MM.1S (cell line): ENCODE measurements at regions not wholly inside any gene's neighbourhood (a gene's known extent, or its start where the extent isn't known, plus 50 kb on each side); places are given as distances from the start of the nearest gene placed in this dataset.
"Not testable (repeated sequence)": the region's sequence is repeated elsewhere in the genome, so short reads cannot be mapped to it uniquely, and the experiment has no call there.

Experiments used
- DNase-seq: peaks from one replicate; pipeline ENCODE4 v3.0.0-alpha.2; 2015
- H2AFZ ChIP-seq: fragments of 300-600 bp; sonication (generic); 2 replicates; pipeline ENCODE4 v1.6.0; 2016; ENCODE audit warnings: antibody characterized with exemption, low read length
- H3F3A ChIP-seq: fragments of 300-600 bp; sonication (generic); 2 replicates; pipeline ENCODE4 v1.6.1; 2016; ENCODE audit warnings: mild to moderate bottlenecking, antibody characterized with exemption, low read length, moderate library complexity, mixed read lengths; ENCODE audit not compliant: insufficient read depth
- H3K27ac ChIP-seq: fragments of 300-600 bp; sonication (generic); 2 replicates; pipeline ENCODE4 v1.5.1; 2016; ENCODE audit warnings: mild to moderate bottlenecking, low read length
- H3K27me3 ChIP-seq: fragments of 300-600 bp; sonication (generic); replicated peaks from 2 replicates; pipeline ENCODE4 v1.6.0; 2016; ENCODE audit warnings: low read length; ENCODE audit not compliant: insufficient read depth
- H3K36me3 ChIP-seq: fragments of 300-600 bp; sonication (generic); replicated peaks from 2 replicates; pipeline ENCODE4 v1.6.1; 2016; ENCODE audit warnings: mild to moderate bottlenecking, low read length, mixed read lengths; ENCODE audit not compliant: insufficient read depth
- H3K4me1 ChIP-seq: fragments of 300-600 bp; sonication (generic); 2 replicates; pipeline ENCODE4 v1.6.1; 2016; ENCODE audit warnings: low read length, mixed read lengths
- H3K4me2 ChIP-seq: fragments of 300-600 bp; sonication (generic); 2 replicates; pipeline ENCODE4 v1.6.0; 2016; ENCODE audit warnings: low read depth, low read length
- H3K4me3 ChIP-seq: fragments of 300-600 bp; sonication (generic); 2 replicates; pipeline ENCODE4 v1.5.1; 2016; ENCODE audit warnings: low read length, mixed read lengths
- H3K79me2 ChIP-seq: fragments of 300-600 bp; sonication (generic); 2 replicates; pipeline ENCODE4 v1.6.1; 2016; ENCODE audit warnings: mixed run types, low read length, mixed read lengths
- H3K9ac ChIP-seq: fragments of 300-600 bp; sonication (generic); 2 replicates; pipeline ENCODE4 v1.6.1; 2016; ENCODE audit warnings: low read length, mixed read lengths
- H3K9me2 ChIP-seq: fragments of 300-600 bp; sonication (generic); replicated peaks from 2 replicates; pipeline ENCODE4 v1.6.1; 2016; ENCODE audit warnings: mild to moderate bottlenecking, low read length, mixed read lengths; ENCODE audit not compliant: insufficient read depth
- H3K9me3 ChIP-seq: fragments of 300-600 bp; sonication (generic); replicated peaks from 2 replicates; pipeline ENCODE4 v1.6.1; 2016; ENCODE audit warnings: mild to moderate bottlenecking, low read length, mixed read lengths; ENCODE audit not compliant: insufficient read depth
- H4K20me1 ChIP-seq: fragments of 300-600 bp; sonication (generic); 2 replicates; pipeline ENCODE4 v1.6.1; 2016; ENCODE audit warnings: mild to moderate bottlenecking, low read length, moderate library complexity, mixed read lengths; ENCODE audit not compliant: insufficient read depth
- EZH2 ChIP-seq: fragments of 300-600 bp; sonication (generic); optimal IDR thresholded peaks from 2 replicates; pipeline ENCODE3; 2017; ENCODE audit warnings: low read depth, mild to moderate bottlenecking, antibody characterized with exemption, low read length, mixed read lengths
- EZH2phosphoT487 ChIP-seq: fragments of 300-600 bp; sonication (generic); IDR thresholded peaks from 2 replicates; pipeline ENCODE4 v1.6.1; 2018; ENCODE audit warnings: antibody characterized with exemption, low read length
- TF ChIP-seq, protein P1 (sequence below): fragments of 300-600 bp; sonication (generic); IDR thresholded peaks from 2 replicates; pipeline ENCODE4 v1.5.1; 2016; ENCODE audit warnings: antibody characterized with exemption, low read length, mixed read lengths

- Histone ChIP-seq H3K9me2 (no peaks in the 10 kb centered on the region), H3K4me2 (no peak overlapping the region), H3K36me3 (no peaks in the 10 kb centered on the region), H2AFZ (no peak overlapping the region), H3K4me3 (no peak overlapping the region), H4K20me1 (no peaks in the 10 kb centered on the region), H3K9ac (no peak overlapping the region), H3K27me3 (no peaks in the 10 kb centered on the region), H3F3A (no peaks in the 10 kb centered on the region), H3K4me1 (no peaks in the 10 kb centered on the region), H3K27ac (no peak overlapping the region), H3K9me3 (no peaks in the 10 kb centered on the region), H3K79me2 (no peaks in the 10 kb centered on the region)
- TF ChIP-seq EZH2 (no peak), EZH2phosphoT487 (no peak)
- TF ChIP-seq, protein P1, sequence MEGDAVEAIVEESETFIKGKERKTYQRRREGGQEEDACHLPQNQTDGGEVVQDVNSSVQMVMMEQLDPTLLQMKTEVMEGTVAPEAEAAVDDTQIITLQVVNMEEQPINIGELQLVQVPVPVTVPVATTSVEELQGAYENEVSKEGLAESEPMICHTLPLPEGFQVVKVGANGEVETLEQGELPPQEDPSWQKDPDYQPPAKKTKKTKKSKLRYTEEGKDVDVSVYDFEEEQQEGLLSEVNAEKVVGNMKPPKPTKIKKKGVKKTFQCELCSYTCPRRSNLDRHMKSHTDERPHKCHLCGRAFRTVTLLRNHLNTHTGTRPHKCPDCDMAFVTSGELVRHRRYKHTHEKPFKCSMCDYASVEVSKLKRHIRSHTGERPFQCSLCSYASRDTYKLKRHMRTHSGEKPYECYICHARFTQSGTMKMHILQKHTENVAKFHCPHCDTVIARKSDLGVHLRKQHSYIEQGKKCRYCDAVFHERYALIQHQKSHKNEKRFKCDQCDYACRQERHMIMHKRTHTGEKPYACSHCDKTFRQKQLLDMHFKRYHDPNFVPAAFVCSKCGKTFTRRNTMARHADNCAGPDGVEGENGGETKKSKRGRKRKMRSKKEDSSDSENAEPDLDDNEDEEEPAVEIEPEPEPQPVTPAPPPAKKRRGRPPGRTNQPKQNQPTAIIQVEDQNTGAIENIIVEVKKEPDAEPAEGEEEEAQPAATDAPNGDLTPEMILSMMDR: no peak
- no peak for DNase-seq
Measured at GRCh38 chr7:91494450-91494849, 230.2 kb downstream of the FZD1 start.

DNA sequence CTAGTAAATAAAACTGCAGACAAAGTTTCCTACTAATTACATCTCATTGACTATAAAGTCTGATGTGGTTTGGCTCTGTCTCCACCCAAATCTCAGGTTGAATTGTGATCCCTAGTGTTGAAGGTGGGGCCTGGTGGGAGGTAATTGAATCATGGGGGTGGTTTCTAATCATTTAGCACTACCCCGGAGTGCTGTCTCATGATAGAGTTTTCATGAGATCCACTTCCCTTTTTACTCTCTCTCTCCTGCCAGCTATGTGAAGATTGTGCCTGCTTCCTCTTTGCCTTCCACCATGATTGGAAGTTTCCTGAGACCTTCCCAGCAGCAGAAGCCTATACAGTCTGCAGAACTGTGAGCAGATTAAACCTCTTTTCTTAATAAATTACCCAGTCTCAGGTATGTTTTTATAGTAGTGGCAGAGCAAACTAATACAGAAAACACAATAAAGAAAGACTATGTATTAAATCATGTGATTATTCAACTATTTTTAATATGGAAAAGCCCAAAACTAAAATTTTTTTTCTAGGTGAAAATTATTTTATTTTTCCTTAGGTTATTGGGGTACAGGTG is 232.1 kb downstream of the FZD1 start:
- H3K36me3 ChIP-seq: no peaks in the 10 kb centered on the region
- TF ChIP-seq EZH2phosphoT487 (no peak), EZH2 (no peak)
- TF ChIP-seq, protein P1: no peak
- DNase-seq: no peak
- no peaks in the 10 kb centered on the region for H3K9me2 ChIP-seq
- no peaks in the 10 kb centered on the region for H3K4me1 ChIP-seq
- H3F3A ChIP-seq: no peaks in the 10 kb centered on the region
- H3K9me3 ChIP-seq: no peaks in the 10 kb centered on the region
- no peaks in the 10 kb centered on the region for H3K27me3 ChIP-seq
- H3K9ac ChIP-seq: no peak overlapping the region
- H2AFZ ChIP-seq: no peak overlapping the region
- H3K27ac ChIP-seq: no peak overlapping the region
- no peaks in the 10 kb centered on the region for H3K79me2 ChIP-seq
- H4K20me1 ChIP-seq: no peaks in the 10 kb centered on the region
- no peak overlapping the region for H3K4me3 ChIP-seq
- H3K4me2 ChIP-seq: no peak overlapping the region

DNA sequence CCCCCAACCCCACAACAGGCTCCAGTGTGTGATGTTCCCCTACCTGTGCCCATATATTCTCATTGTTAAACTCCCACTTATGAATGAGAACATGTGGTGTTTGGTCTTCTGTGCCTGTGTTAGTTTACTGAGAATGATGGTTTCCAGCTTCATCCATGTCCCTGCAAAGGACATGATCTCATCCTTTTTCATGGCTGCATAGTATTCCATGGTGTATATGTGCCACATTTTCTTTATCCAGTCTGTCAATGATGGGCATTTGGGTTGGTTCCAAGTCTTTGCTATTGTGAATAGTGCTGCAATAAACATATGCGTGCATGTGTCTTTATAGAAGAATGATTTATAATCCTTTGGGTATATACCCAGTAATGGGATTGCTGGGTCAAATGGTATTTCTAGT is 233.0 kb downstream of the FZD1 start:
- H3K9me3 ChIP-seq, H3K9me2 ChIP-seq, H2AFZ ChIP-seq, H3K36me3 ChIP-seq, H3K27me3 ChIP-seq, H3K4me1 ChIP-seq, H3K9ac ChIP-seq, H3K4me3 ChIP-seq, H3F3A ChIP-seq, H3K79me2 ChIP-seq, H4K20me1 ChIP-seq, H3K27ac ChIP-seq, DNase-seq, H3K4me2 ChIP-seq: not testable (repeated sequence)

DNA sequence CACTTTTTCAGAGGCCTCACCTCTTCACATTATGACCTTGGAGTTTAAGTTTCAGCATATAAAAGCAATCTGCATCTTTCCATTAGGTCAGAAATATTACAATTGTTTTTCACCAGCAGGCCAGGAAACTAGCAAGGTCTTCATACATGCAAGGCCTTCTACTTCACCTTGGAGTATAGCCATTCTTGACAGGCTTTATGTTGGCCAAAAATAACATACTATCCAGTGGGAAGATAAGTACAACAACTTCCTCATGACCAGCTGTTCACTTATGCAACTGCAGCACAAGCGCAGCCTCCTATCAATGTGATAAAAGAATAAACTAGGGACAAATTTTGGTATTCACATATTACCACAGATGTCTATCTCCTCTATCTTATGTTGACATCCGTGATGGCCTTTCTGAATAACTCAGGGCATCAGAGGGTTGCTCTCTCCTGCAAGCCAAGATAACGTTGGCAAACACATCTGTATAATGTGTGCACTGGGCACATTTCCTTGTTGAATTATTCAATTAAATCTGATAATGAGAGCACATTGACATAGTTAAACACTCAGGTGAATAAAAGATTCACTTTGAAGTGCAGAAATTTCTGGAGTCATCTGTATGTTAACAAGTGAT is 239.8 kb downstream of the FZD1 start:
- no peak overlapping the region for H2AFZ ChIP-seq
- H3K79me2 ChIP-seq: no peaks in the 10 kb centered on the region
- TF ChIP-seq EZH2 (no peak), EZH2phosphoT487 (no peak)
- TF ChIP-seq, protein P1: no peak
- no peaks in the 10 kb centered on the region for H3F3A ChIP-seq
- no peaks in the 10 kb centered on the region for H3K9me3 ChIP-seq
- H3K4me3 ChIP-seq: no peak overlapping the region
- H4K20me1 ChIP-seq: no peaks in the 10 kb centered on the region
- H3K27me3 ChIP-seq: no peaks in the 10 kb centered on the region
- H3K27ac ChIP-seq: no peak overlapping the region
- H3K9me2 ChIP-seq: no peaks in the 10 kb centered on the region
- H3K4me1 ChIP-seq: no peaks in the 10 kb centered on the region
- H3K36me3 ChIP-seq: no peaks in the 10 kb centered on the region
- H3K4me2 ChIP-seq: no peak overlapping the region
- H3K9ac ChIP-seq: no peak overlapping the region
- DNase-seq: no peak
